H9 (cell line): ENCODE measurements at regions not wholly inside any gene's neighbourhood (a gene's known extent, or its start where the extent isn't known, plus 50 kb on each side); places are given as distances from the start of the nearest gene placed in this dataset.

Experiments used
- DNase-seq: peaks from one replicate; pipeline ENCODE4 v3.0.0-alpha.2; 2017
- H2AFZ ChIP-seq: one replicate; pipeline ENCODE4 v1.6.1; 2013; ENCODE audit warnings: mild to moderate bottlenecking, low read length, control low read depth, moderate library complexity
- H2AK5ac ChIP-seq: 2 replicates; pipeline ENCODE4 v1.6.1; 2013; ENCODE audit warnings: low read length, control low read depth, mixed read lengths; ENCODE audit not compliant: insufficient read length
- H2BK120ac ChIP-seq: one replicate; pipeline ENCODE4 v1.6.1; 2013; ENCODE audit warnings: low read depth, mild to moderate bottlenecking, low read length, control low read depth, inconsistent platforms; ENCODE audit not compliant: poor library complexity, severe bottlenecking
- H2BK12ac ChIP-seq: 2 replicates; pipeline ENCODE4 v1.6.1; 2013; ENCODE audit warnings: low read length, control low read depth, mixed read lengths, low read depth; ENCODE audit not compliant: insufficient read length
- H2BK15ac ChIP-seq: 2 replicates; pipeline ENCODE4 v1.6.1; 2013; ENCODE audit warnings: low read depth, low read length, control low read depth
- H2BK20ac ChIP-seq: one replicate; pipeline ENCODE4 v1.6.1; 2013; ENCODE audit warnings: low read depth, mild to moderate bottlenecking, low read length, control low read depth, inconsistent platforms; ENCODE audit not compliant: poor library complexity, severe bottlenecking
- H2BK5ac ChIP-seq: 2 replicates; pipeline ENCODE4 v1.6.1; 2013; ENCODE audit warnings: low read length, control low read depth, mixed read lengths; ENCODE audit not compliant: insufficient read length
- H3K14ac ChIP-seq: 2 replicates; pipeline ENCODE4 v1.6.1; 2013; ENCODE audit warnings: low read length, control low read depth; ENCODE audit not compliant: insufficient read depth
- H3K18ac ChIP-seq: 2 replicates; pipeline ENCODE4 v1.6.1; 2013; ENCODE audit warnings: low read depth, mild to moderate bottlenecking, mixed read lengths, low read length, control low read depth; ENCODE audit not compliant: insufficient read length
- H3K23ac ChIP-seq: 2 replicates; pipeline ENCODE4 v1.6.1; 2013; ENCODE audit warnings: low read length, control low read depth, mixed read lengths, low read depth; ENCODE audit not compliant: insufficient read length
- H3K23me2 ChIP-seq: 2 replicates; pipeline ENCODE4 v1.6.1; 2013; ENCODE audit warnings: low read depth, mild to moderate bottlenecking, mixed read lengths, low read length, control low read depth; ENCODE audit not compliant: insufficient read length, poor library complexity, severe bottlenecking
- H3K27ac ChIP-seq: 2 replicates; pipeline ENCODE4 v1.5.1; 2013; ENCODE audit warnings: low read length, control low read depth, mixed read lengths, low read depth; ENCODE audit not compliant: insufficient read length
- H3K27me3 ChIP-seq: 2 replicates; pipeline ENCODE4 v1.6.1; 2013; ENCODE audit warnings: low read length, control low read depth, inconsistent platforms; ENCODE audit not compliant: insufficient read depth
- H3K4ac ChIP-seq: 2 replicates; pipeline ENCODE4 v1.6.1; 2013; ENCODE audit warnings: low read depth, mild to moderate bottlenecking, control low read depth, inconsistent platforms, low read length, moderate library complexity
- H3K4me1 ChIP-seq: 2 replicates; pipeline ENCODE4 v1.6.1; 2013; ENCODE audit warnings: low read length, control low read depth, inconsistent platforms; ENCODE audit not compliant: insufficient read depth
- H3K4me2 ChIP-seq: 2 replicates; pipeline ENCODE4 v1.6.1; 2013; ENCODE audit warnings: low read length, control low read depth, mixed read lengths; ENCODE audit not compliant: insufficient read length, insufficient read depth
- H3K56ac ChIP-seq: 2 replicates; pipeline ENCODE4 v1.6.1; 2013; ENCODE audit warnings: low read depth, mild to moderate bottlenecking, mixed read lengths, low read length, control low read depth; ENCODE audit not compliant: insufficient read length
- H3K79me1 ChIP-seq: 2 replicates; pipeline ENCODE4 v1.6.1; 2013; ENCODE audit warnings: low read depth, mild to moderate bottlenecking, moderate library complexity, low read length, control low read depth, inconsistent platforms; ENCODE audit not compliant: insufficient read depth, poor library complexity, severe bottlenecking
- H3K79me2 ChIP-seq: 2 replicates; pipeline ENCODE4 v1.6.1; 2013; ENCODE audit warnings: low read length, control low read depth, inconsistent platforms; ENCODE audit not compliant: insufficient read depth
- H3K9ac ChIP-seq: 2 replicates; pipeline ENCODE4 v1.6.1; 2013; ENCODE audit warnings: low read length, control low read depth, mixed read lengths; ENCODE audit not compliant: insufficient read length; ENCODE audit errors: extremely low read depth
- H3K9me3 ChIP-seq: one replicate; pipeline ENCODE4 v1.6.1; 2013; ENCODE audit warnings: low read depth, low read length, inconsistent platforms; ENCODE audit not compliant: control insufficient read depth
- H3T11ph ChIP-seq: one replicate; pipeline ENCODE4 v1.6.1; 2013; ENCODE audit warnings: mild to moderate bottlenecking, low read length, control low read depth, inconsistent platforms
- H4K20me1 ChIP-seq: one replicate; pipeline ENCODE4 v1.6.1; 2013; ENCODE audit not compliant: control insufficient read depth, insufficient read length, insufficient read depth
- H4K5ac ChIP-seq: 2 replicates; pipeline ENCODE4 v1.6.1; 2013; ENCODE audit warnings: low read depth, mild to moderate bottlenecking, mixed read lengths, low read length, control low read depth; ENCODE audit not compliant: insufficient read length
- H4K8ac ChIP-seq: replicated peaks from 2 replicates; pipeline ENCODE4 v1.6.1; 2013; ENCODE audit warnings: low read length, control low read depth, mixed read lengths, low read depth; ENCODE audit not compliant: insufficient read length
- H4K91ac ChIP-seq: 2 replicates; pipeline ENCODE4 v1.6.1; 2013; ENCODE audit warnings: low read depth, mild to moderate bottlenecking, moderate library complexity, mixed read lengths, low read length, control low read depth; ENCODE audit not compliant: insufficient read length
- H3K27ac Mint-ChIP-seq, 3 experiments: 2 replicates in 2 of 3; 3 replicates in 1 of 3; pipeline ENCODE4 v1.8.0; 2020 to 2021; ENCODE audit warnings: mixed read lengths in 3 of 3, mild to moderate bottlenecking in 1 of 3, moderate library complexity in 1 of 3
- H3K27me3 Mint-ChIP-seq: 2 replicates; pipeline ENCODE4 v1.8.0; 2021; ENCODE audit warnings: low read depth, mild to moderate bottlenecking, moderate library complexity, mixed read lengths
- H3K36me3 Mint-ChIP-seq, 3 experiments: 2 replicates in 2 of 3; 3 replicates in 1 of 3; pipeline ENCODE4 v1.8.0; 2020 to 2021; ENCODE audit warnings: low read depth in 3 of 3, mixed read lengths in 3 of 3; ENCODE audit not compliant: insufficient read depth in 1 of 3
- H3K4me1 Mint-ChIP-seq, 2 experiments: 2 replicates each; pipeline ENCODE4 v1.8.0; 2020; ENCODE audit warnings: mixed read lengths in 2 of 2
- H3K4me3 Mint-ChIP-seq, 2 experiments: 2 replicates in 1 of 2; 3 replicates in 1 of 2; pipeline ENCODE4 v1.8.0; 2020 to 2021; ENCODE audit warnings: mild to moderate bottlenecking in 2 of 2, mixed read lengths in 2 of 2, moderate library complexity in 1 of 2
- H3K9me3 Mint-ChIP-seq, 2 experiments: 2 replicates in 1 of 2; 3 replicates in 1 of 2; pipeline ENCODE4 v1.8.0; 2020; ENCODE audit warnings: mild to moderate bottlenecking in 2 of 2, mixed read lengths in 2 of 2, moderate library complexity in 1 of 2
- WGBS: extraction: QIAGEN DNeasy Blood & Tissue Kit; methylation state at CpG from one replicate; pipeline ENCODE4 v1.1.7; 2013; ENCODE audit warnings: missing lambda C conversion rate, low lambda C conversion rate, mixed read lengths; ENCODE audit not compliant: insufficient read length; ENCODE audit errors: extremely low coverage; 5-methylcytosine and 5-hydroxymethylcytosine counted together
- TF ChIP-seq, protein P1 (sequence below): fragments of 200-600 bp; sonication (generic); conservative IDR thresholded peaks from 3 replicates; pipeline ENCODE4 v1.8.0; 2021; ENCODE audit warnings: antibody characterized with exemption, mild to moderate bottlenecking

DNA sequence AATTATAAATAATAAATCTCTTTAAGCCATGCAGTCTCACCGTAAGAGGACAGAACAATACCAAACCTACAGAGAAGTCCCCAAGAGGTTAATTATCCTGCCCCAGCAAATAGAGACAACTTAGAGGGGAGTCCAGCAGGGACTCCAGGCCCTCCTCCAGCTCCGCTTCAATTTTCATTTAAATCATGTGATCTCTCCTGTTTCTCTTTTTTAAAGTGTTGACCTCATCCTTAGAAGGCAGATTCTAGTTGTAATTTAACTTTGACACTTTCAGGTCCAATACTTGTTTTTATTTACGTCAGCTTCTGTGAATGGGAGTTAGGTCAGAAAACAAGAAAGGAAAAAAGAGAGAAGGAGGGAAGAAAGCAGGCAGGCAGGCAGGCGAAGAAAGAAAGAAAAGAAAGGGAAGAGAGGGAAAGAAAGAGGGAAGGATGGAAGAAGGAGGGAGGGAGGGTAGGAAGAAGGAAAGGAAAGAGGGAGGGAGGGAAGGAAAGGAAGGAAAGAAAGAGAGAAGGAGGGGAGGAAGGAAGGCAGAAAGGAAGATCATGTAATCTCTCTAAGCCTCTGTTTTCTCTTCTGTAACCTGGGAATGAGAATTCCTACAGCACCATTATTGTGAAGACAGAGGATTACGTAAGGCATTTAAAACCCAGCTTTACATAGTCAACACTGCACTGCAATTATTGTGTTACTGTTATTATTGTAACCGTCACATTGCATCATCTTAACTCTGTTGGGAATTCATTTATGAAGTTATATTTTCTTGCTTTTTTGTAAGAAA lies 227.7 kb downstream of the SKIDA1 start:
- Mint-ChIP-seq H3K36me3 (no peaks in the 10 kb centered on the region), H3K4me1 (peaks cover 54 to 73% of the 10 kb centered on the region in 2 experiments), H3K9me3 (no peaks in the 10 kb centered on the region; a peak in 1 of 5 replicates), H3K27ac (peak overlapping the region; percentile 83 to 98 (median 97)), H3K27me3 (no peaks in the 10 kb centered on the region), H3K4me3 (peak overlapping the region; percentile 10 to 31; a peak in 3 of 5 replicates)
- peak overlapping the region; percentile 10 for H3T11ph ChIP-seq
- H2BK120ac ChIP-seq: no peak overlapping the region
- H3K27ac ChIP-seq: peak overlapping the region; percentile 61
- H2BK15ac ChIP-seq: no peak overlapping the region
- H2BK20ac ChIP-seq: no peak overlapping the region
- no peak overlapping the region for H4K8ac ChIP-seq
- no peak overlapping the region for H2AK5ac ChIP-seq
- H3K9ac ChIP-seq: no peak overlapping the region
- H4K91ac ChIP-seq: no peak overlapping the region
- no CpG with 5 or more reads among the region's 6 CpGs for WGBS
- no peak overlapping the region for H3K4me2 ChIP-seq
- H4K5ac ChIP-seq: no peak overlapping the region
- H2AFZ ChIP-seq: no peak overlapping the region
- no peak for DNase-seq
- H4K20me1 ChIP-seq: no peaks in the 10 kb centered on the region
- H3K4ac ChIP-seq: no peak overlapping the region
- no peak overlapping the region for H3K56ac ChIP-seq
- no peaks in the 10 kb centered on the region for H3K27me3 ChIP-seq
- no peak overlapping the region for H3K14ac ChIP-seq
- H3K23me2 ChIP-seq: peaks cover 2% of the 10 kb centered on the region
- peaks cover 9% of the 10 kb centered on the region; the same call in 1 of the 2 replicates for H3K4me1 ChIP-seq
- H3K18ac ChIP-seq: peak overlapping the region; percentile 53
- H3K79me1 ChIP-seq: no peaks in the 10 kb centered on the region
- H3K23ac ChIP-seq: no peak overlapping the region
- TF ChIP-seq, protein P1, sequence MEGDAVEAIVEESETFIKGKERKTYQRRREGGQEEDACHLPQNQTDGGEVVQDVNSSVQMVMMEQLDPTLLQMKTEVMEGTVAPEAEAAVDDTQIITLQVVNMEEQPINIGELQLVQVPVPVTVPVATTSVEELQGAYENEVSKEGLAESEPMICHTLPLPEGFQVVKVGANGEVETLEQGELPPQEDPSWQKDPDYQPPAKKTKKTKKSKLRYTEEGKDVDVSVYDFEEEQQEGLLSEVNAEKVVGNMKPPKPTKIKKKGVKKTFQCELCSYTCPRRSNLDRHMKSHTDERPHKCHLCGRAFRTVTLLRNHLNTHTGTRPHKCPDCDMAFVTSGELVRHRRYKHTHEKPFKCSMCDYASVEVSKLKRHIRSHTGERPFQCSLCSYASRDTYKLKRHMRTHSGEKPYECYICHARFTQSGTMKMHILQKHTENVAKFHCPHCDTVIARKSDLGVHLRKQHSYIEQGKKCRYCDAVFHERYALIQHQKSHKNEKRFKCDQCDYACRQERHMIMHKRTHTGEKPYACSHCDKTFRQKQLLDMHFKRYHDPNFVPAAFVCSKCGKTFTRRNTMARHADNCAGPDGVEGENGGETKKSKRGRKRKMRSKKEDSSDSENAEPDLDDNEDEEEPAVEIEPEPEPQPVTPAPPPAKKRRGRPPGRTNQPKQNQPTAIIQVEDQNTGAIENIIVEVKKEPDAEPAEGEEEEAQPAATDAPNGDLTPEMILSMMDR: no peak
- H2BK12ac ChIP-seq: no peak overlapping the region
- no peak overlapping the region for H2BK5ac ChIP-seq
- no peaks in the 10 kb centered on the region for H3K79me2 ChIP-seq
- H3K9me3 ChIP-seq: no peaks in the 10 kb centered on the region
